HepG2 (cell line): ENCODE measurements at regions not wholly inside any gene's neighbourhood (a gene's known extent, or its start where the extent isn't known, plus 50 kb on each side); places are given as distances from the start of the nearest gene placed in this dataset.

Source experiments
- KAT8 ChIP-seq: IDR thresholded peaks from 2 replicates; pipeline ENCODE4 v1.6.1; 2016; ENCODE audit warnings: missing genetic modification reagents, missing compliant biosample characterization
- KLF16 ChIP-seq, 2 experiments: sonication (generic) in 1 of 2; formaldehyde crosslinking in 1 of 2; IDR thresholded peaks; 2 replicates each; pipeline versions ENCODE4 v1.6.1 to v1.8.0; 2016 to 2023; ENCODE audit warnings: missing genetic modification reagents in 2 of 2, missing compliant biosample characterization in 1 of 2
- MLX ChIP-seq: IDR thresholded peaks from 2 replicates; pipeline ENCODE4 v1.6.1; 2016
- MYC ChIP-seq: sonication (generic); formaldehyde crosslinking; IDR thresholded peaks from 2 replicates; pipeline ENCODE4 v1.9.0; 2021; ENCODE audit warnings: missing genetic modification reagents, borderline replicate concordance
- NFE2L1 ChIP-seq: sonication (generic); formaldehyde crosslinking; IDR thresholded peaks from 2 replicates; pipeline ENCODE4 v1.4.0; 2020; ENCODE audit warnings: missing genetic modification reagents, mild to moderate bottlenecking, borderline replicate concordance
- NR1H2 ChIP-seq: sonication (generic); formaldehyde crosslinking; IDR thresholded peaks from 2 replicates; pipeline ENCODE4 v1.8.1; 2022; ENCODE audit warnings: low read depth, missing genetic modification reagents, borderline replicate concordance
- SOX6 ChIP-seq, 2 experiments: fragments of 450-650 bp in 1 of 2; sonication (generic) in 1 of 2; formaldehyde crosslinking in 1 of 2; IDR thresholded peaks; 2 replicates each; pipeline versions ENCODE4 v1.4.0 to v1.6.1; 2017 to 2020; ENCODE audit warnings: antibody characterized with exemption in 1 of 2, mild to moderate bottlenecking in 1 of 2, missing genetic modification reagents in 1 of 2
- THAP11 ChIP-seq: IDR thresholded peaks from 2 replicates; pipeline ENCODE4 v1.6.1; 2016; ENCODE audit warnings: missing biosample characterization, missing genetic modification reagents
- THAP9 ChIP-seq: sonication (generic); formaldehyde crosslinking; IDR thresholded peaks from 2 replicates; pipeline ENCODE4; 2020; ENCODE audit warnings: missing genetic modification reagents, mild to moderate bottlenecking, borderline replicate concordance
- YEATS4 ChIP-seq: sonication (generic); formaldehyde crosslinking; IDR thresholded peaks from 2 replicates; pipeline ENCODE4 v1.4.0; 2020; ENCODE audit warnings: missing genetic modification reagents, borderline replicate concordance
- ZBTB7B ChIP-seq: sonication (generic); formaldehyde crosslinking; IDR thresholded peaks from 2 replicates; pipeline ENCODE4 v1.4.0; 2020; ENCODE audit warnings: missing genetic modification reagents
- ZKSCAN8 ChIP-seq: IDR thresholded peaks from 2 replicates; pipeline ENCODE4 v1.6.1; 2016; ENCODE audit warnings: borderline replicate concordance, missing genetic modification reagents, missing compliant biosample characterization
- ZNF256 ChIP-seq: sonication (generic); formaldehyde crosslinking; conservative IDR thresholded peaks from 2 replicates; pipeline ENCODE4 v1.4.0; 2020; ENCODE audit warnings: missing genetic modification reagents
- ZNF274 ChIP-seq: sonication (generic); formaldehyde crosslinking; IDR thresholded peaks from 2 replicates; pipeline ENCODE4 v1.5.1; 2020; ENCODE audit warnings: mild to moderate bottlenecking, missing genetic modification reagents
- ZNF724P ChIP-seq: sonication (generic); formaldehyde crosslinking; IDR thresholded peaks from 2 replicates; pipeline ENCODE4 v1.8.0; 2022; ENCODE audit warnings: missing genetic modification reagents, borderline replicate concordance
- TF ChIP-seq, protein P1 (sequence below): sonication (generic); formaldehyde crosslinking; IDR thresholded peaks from 2 replicates; pipeline ENCODE4 v1.8.0; 2023; ENCODE audit warnings: mild to moderate bottlenecking, missing genetic modification reagents
- TF ChIP-seq, protein P2 (sequence below): sonication (generic); formaldehyde crosslinking; IDR thresholded peaks from 2 replicates; pipeline ENCODE4 v1.8.1; 2023; ENCODE audit warnings: mild to moderate bottlenecking, missing genetic modification reagents
- TF ChIP-seq, protein P3 (sequence below): IDR thresholded peaks from 2 replicates; pipeline ENCODE4 v1.4.0; 2020; ENCODE audit warnings: mild to moderate bottlenecking, missing genetic modification reagents

DNA sequence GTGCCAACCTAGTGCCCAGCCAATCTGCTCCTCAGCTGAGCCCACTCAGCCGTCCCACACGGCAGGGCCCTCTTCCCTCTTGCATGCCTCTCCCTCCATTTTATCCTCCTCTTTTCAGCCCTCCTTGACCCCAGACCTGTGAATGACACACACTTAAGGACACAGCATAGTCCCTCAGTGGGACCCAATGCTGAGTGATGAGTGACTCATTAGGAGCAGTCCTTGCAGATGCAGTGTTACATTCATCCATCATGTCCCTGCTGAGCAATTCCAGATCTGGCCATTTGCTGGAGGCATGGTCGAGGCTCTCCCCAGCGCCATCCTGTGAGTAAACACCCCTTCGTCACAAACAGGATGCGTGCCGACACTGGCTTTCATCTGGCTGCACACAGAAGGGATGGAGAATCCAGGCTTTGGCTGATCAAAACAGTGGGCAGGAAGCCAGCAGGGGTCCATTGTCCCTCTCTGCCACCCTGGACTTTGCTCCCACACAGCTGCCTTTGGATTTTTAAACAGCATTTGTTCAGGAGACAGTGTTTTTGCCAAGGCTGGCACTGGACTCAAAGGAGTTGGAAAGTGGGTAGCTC, 122.6 kb downstream of the AXIN2 start (continued):
- TF ChIP-seq ZNF256 (CRISPR knock-in tag) (no peak), ZNF274 (0 out of 2 replicates have a peak, but pooled peaks have one; percentile 54), THAP9 (CRISPR knock-in tag) (no peak), YEATS4 (CRISPR knock-in tag) (peak; percentile 32; the same call in 1 of the 2 replicates), ZKSCAN8 (CRISPR knock-in tag) (peak; percentile 41; the same call in 1 of the 2 replicates), SOX6 (IDR thresholded peaks at IDR 0.05) (no peak), SOX6 (CRISPR knock-in tag; IDR thresholded peaks at IDR 0.05) (peak; percentile 96), ZNF724P (CRISPR knock-in tag) (peak; percentile 74; the same call in 1 of the 2 replicates), THAP11 (CRISPR knock-in tag) (peak; percentile 52), ZBTB7B (0 out of 2 replicates have a peak, but pooled peaks have one; percentile 51), MLX (CRISPR knock-in tag) (peak; percentile 89), KLF16 (CRISPR knock-in tag; IDR thresholded peaks at IDR 0.05) (0 out of 4 replicates have a peak, but pooled peaks of 1 of the 2 experiments have one; percentile 17), NFE2L1 (CRISPR knock-in tag) (no peak), KAT8 (CRISPR knock-in tag) (no peak), MYC (CRISPR knock-in tag) (0 out of 2 replicates have a peak, but pooled peaks have one; percentile 11), NR1H2 (no peak)
- TF ChIP-seq, protein P1, sequence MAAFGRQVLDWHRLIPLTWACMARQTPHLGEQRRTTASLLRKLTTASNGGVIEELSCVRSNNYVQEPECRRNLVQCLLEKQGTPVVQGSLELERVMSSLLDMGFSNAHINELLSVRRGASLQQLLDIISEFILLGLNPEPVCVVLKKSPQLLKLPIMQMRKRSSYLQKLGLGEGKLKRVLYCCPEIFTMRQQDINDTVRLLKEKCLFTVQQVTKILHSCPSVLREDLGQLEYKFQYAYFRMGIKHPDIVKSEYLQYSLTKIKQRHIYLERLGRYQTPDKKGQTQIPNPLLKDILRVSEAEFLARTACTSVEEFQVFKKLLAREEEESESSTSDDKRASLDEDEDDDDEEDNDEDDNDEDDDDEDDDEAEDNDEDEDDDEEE (CRISPR knock-in tag): peak; percentile 72; the same call in 1 of the 2 replicates
- TF ChIP-seq, protein P2, sequence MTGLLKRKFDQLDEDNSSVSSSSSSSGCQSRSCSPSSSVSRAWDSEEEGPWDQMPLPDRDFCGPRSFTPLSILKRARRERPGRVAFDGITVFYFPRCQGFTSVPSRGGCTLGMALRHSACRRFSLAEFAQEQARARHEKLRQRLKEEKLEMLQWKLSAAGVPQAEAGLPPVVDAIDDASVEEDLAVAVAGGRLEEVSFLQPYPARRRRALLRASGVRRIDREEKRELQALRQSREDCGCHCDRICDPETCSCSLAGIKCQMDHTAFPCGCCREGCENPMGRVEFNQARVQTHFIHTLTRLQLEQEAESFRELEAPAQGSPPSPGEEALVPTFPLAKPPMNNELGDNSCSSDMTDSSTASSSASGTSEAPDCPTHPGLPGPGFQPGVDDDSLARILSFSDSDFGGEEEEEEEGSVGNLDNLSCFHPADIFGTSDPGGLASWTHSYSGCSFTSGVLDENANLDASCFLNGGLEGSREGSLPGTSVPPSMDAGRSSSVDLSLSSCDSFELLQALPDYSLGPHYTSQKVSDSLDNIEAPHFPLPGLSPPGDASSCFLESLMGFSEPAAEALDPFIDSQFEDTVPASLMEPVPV (CRISPR knock-in tag): no peak
- TF ChIP-seq, protein P3, sequence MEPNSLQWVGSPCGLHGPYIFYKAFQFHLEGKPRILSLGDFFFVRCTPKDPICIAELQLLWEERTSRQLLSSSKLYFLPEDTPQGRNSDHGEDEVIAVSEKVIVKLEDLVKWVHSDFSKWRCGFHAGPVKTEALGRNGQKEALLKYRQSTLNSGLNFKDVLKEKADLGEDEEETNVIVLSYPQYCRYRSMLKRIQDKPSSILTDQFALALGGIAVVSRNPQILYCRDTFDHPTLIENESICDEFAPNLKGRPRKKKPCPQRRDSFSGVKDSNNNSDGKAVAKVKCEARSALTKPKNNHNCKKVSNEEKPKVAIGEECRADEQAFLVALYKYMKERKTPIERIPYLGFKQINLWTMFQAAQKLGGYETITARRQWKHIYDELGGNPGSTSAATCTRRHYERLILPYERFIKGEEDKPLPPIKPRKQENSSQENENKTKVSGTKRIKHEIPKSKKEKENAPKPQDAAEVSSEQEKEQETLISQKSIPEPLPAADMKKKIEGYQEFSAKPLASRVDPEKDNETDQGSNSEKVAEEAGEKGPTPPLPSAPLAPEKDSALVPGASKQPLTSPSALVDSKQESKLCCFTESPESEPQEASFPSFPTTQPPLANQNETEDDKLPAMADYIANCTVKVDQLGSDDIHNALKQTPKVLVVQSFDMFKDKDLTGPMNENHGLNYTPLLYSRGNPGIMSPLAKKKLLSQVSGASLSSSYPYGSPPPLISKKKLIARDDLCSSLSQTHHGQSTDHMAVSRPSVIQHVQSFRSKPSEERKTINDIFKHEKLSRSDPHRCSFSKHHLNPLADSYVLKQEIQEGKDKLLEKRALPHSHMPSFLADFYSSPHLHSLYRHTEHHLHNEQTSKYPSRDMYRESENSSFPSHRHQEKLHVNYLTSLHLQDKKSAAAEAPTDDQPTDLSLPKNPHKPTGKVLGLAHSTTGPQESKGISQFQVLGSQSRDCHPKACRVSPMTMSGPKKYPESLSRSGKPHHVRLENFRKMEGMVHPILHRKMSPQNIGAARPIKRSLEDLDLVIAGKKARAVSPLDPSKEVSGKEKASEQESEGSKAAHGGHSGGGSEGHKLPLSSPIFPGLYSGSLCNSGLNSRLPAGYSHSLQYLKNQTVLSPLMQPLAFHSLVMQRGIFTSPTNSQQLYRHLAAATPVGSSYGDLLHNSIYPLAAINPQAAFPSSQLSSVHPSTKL (CRISPR knock-in tag): peak; percentile 95
